OCI-LY3 (cell line): ENCODE measurements at regions not wholly inside any gene's neighbourhood (a gene's known extent, or its start where the extent isn't known, plus 50 kb on each side); places are given as distances from the start of the nearest gene placed in this dataset.

Experiments used
- H2AFZ ChIP-seq: fragments of 200-600, 300-600 bp; shearing (Covaris generic); 2 replicates; pipeline ENCODE4 v1.6.0; 2014; ENCODE audit warnings: antibody characterized with exemption, low read depth, low read length
- H3K27ac ChIP-seq: fragments of 200-600, 300-600 bp; sonication (generic); 2 replicates; pipeline ENCODE4 v1.5.1; 2014; ENCODE audit warnings: mild to moderate bottlenecking, low read length, moderate library complexity, mixed read lengths
- H3K27me3 ChIP-seq: fragments of 200-600, 300-600 bp; sonication (generic); 2 replicates; pipeline ENCODE4 v1.6.1; 2014; ENCODE audit warnings: low read depth, low read length, mixed read lengths
- H3K36me3 ChIP-seq: fragments of 200-600, 300-600 bp; sonication (generic); replicated peaks from 2 replicates; pipeline ENCODE3; 2014; ENCODE audit warnings: low read depth, low read length, mixed read lengths
- H3K4me1 ChIP-seq: fragments of 300-600, 200-600 bp; sonication (generic); 2 replicates; pipeline ENCODE4 v1.6.1; 2014; ENCODE audit warnings: low read length, mixed read lengths
- H3K4me2 ChIP-seq: fragments of 200-600, 300-600 bp; sonication (generic); 2 replicates; pipeline ENCODE4 v1.6.1; 2014; ENCODE audit warnings: low read length, mixed read lengths
- H3K4me3 ChIP-seq: fragments of 300-600, 200-600 bp; sonication (generic); 2 replicates; pipeline ENCODE4 v1.5.1; 2014; ENCODE audit warnings: antibody characterized with exemption, mild to moderate bottlenecking, low read length, moderate library complexity
- H3K79me2 ChIP-seq: fragments of 300-600, 200-600 bp; shearing (Covaris generic); 2 replicates; pipeline ENCODE4 v1.6.1; 2014; ENCODE audit warnings: mild to moderate bottlenecking, low read length, mixed read lengths
- H3K9ac ChIP-seq: fragments of 300-600, 200-600 bp; shearing (Covaris generic); 2 replicates; pipeline ENCODE4 v1.6.0; 2014; ENCODE audit warnings: mild to moderate bottlenecking, low read length, moderate library complexity
- H3K9me3 ChIP-seq: fragments of 200-600, 300-600 bp; shearing (Covaris generic); 2 replicates; pipeline ENCODE4 v1.6.1; 2014; ENCODE audit warnings: low read length, mixed read lengths; ENCODE audit not compliant: insufficient read depth
- H4K20me1 ChIP-seq: fragments of 200-600, 300-600 bp; sonication (generic); 2 replicates; pipeline ENCODE4 v1.6.1; 2016; ENCODE audit warnings: low read length, mixed read lengths; ENCODE audit not compliant: insufficient read depth
- CTCF ChIP-seq: fragments of 200-600, 300-600 bp; sonication (generic); IDR thresholded peaks from 2 replicates; pipeline ENCODE4 v1.5.1; 2014; ENCODE audit warnings: antibody characterized with exemption, low read length, low read depth
- EZH2phosphoT487 ChIP-seq: fragments of 200-600 bp; shearing (Covaris generic); IDR thresholded peaks from 2 replicates; pipeline ENCODE4 v1.6.1; 2018; ENCODE audit warnings: antibody characterized with exemption, mixed run types, low read depth

DNA sequence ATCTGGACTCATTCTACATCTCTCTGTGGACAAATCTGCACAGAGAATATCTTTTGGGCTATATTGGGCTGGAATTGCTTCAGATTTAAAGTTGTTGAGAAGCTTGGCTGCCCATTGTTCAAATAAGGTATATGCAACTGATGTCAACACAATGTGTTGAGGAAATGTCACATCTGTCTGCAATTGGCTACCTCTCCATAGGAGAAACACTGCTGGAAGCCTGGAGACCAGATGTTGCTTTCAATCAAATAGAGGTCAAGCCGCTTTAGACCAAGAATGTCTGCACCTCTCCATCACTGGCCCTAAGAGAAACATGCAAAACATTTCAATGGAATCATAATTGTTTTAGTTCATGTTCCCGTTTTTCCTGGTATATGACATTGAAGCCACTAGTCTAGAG is 720.2 kb downstream of the SLC4A3 start:
- H3K4me1 ChIP-seq, result peaks cover 6% of the 10 kb centered on the region
- TF ChIP-seq CTCF, result no peak
- no peak overlapping the region for H3K9ac ChIP-seq
- no peaks in the 10 kb centered on the region for H3K79me2 ChIP-seq
- no peaks in the 10 kb centered on the region for H3K27me3 ChIP-seq
- no peaks in the 10 kb centered on the region for H3K36me3 ChIP-seq
- H3K9me3 ChIP-seq, result no peaks in the 10 kb centered on the region
- H2AFZ ChIP-seq, result no peak overlapping the region
- H3K4me2 ChIP-seq, result no peak overlapping the region
- H4K20me1 ChIP-seq, result no peaks in the 10 kb centered on the region
- H3K4me3 ChIP-seq, result no peak overlapping the region
- no peak overlapping the region for H3K27ac ChIP-seq

GRCh38 chr2:220348206-220348605 is 720.8 kb downstream of the SLC4A3 start:
- Histone ChIP-seq H4K20me1 (no peaks in the 10 kb centered on the region), H3K27ac (no peak overlapping the region), H3K79me2 (no peaks in the 10 kb centered on the region), H3K36me3 (no peaks in the 10 kb centered on the region), H3K4me1 (peaks cover 6% of the 10 kb centered on the region), H3K9me3 (no peaks in the 10 kb centered on the region), H2AFZ (no peak overlapping the region), H3K9ac (no peak overlapping the region), H3K4me2 (no peak overlapping the region), H3K4me3 (no peak overlapping the region), H3K27me3 (no peaks in the 10 kb centered on the region)
- no peak for TF ChIP-seq EZH2phosphoT487
- no peak for TF ChIP-seq CTCF

- H3K79me2 ChIP-seq, result no peaks in the 10 kb centered on the region
- H3K9me3 ChIP-seq, result no peaks in the 10 kb centered on the region
- H2AFZ ChIP-seq, result no peak overlapping the region
- peaks cover 6% of the 10 kb centered on the region for H3K4me1 ChIP-seq
- H3K9ac ChIP-seq, result no peak overlapping the region
- H3K4me3 ChIP-seq, result no peak overlapping the region
- H3K36me3 ChIP-seq, result no peaks in the 10 kb centered on the region
- no peak overlapping the region for H3K4me2 ChIP-seq
- no peak for TF ChIP-seq CTCF
- TF ChIP-seq EZH2phosphoT487, result no peak
- no peak overlapping the region for H3K27ac ChIP-seq
- no peaks in the 10 kb centered on the region for H4K20me1 ChIP-seq
- no peaks in the 10 kb centered on the region for H3K27me3 ChIP-seq
Observed at GRCh38 chr2:220353897-220354296, 726.5 kb downstream of the SLC4A3 start.

- Histone ChIP-seq H3K27me3 (no peaks in the 10 kb centered on the region), H4K20me1 (no peaks in the 10 kb centered on the region), H2AFZ (no peak overlapping the region), H3K36me3 (no peaks in the 10 kb centered on the region), H3K4me1 (peaks cover 6% of the 10 kb centered on the region), H3K9ac (no peak overlapping the region), H3K79me2 (no peaks in the 10 kb centered on the region), H3K4me3 (no peak overlapping the region), H3K9me3 (no peaks in the 10 kb centered on the region), H3K4me2 (no peak overlapping the region), H3K27ac (no peak overlapping the region)
- TF ChIP-seq CTCF, result no peak
- TF ChIP-seq EZH2phosphoT487, result no peak
Observed at GRCh38 chr2:220356076-220356475, 728.6 kb downstream of the SLC4A3 start.
